ENCODE measurements at regions not wholly inside any gene's neighbourhood (a gene's known extent, or its start where the extent isn't known, plus 50 kb on each side); places are given as distances from the start of the nearest gene placed in this dataset.

DNA sequence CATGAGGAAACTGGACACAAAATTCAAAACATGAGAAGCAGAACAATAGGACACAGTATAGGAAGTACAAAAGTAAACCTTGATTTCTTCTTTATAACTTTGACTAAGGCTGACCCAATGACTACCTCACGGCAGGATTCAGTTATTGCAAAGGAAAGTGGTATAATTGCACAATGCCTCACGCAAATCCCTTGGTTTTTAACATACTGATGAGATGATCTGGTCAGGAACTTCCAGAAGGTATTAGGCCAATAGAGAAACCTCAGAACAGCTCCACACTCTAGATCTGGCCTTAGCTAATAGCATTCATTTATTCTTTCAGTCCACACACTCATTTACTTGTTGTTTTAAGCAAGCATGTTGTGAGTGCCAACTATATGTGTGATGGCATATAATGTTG lies 1526.9 kb upstream of the ACVR2A start:
- no peak for DNase-seq (ENCODE audit: low read depth, low spot score)

DNA sequence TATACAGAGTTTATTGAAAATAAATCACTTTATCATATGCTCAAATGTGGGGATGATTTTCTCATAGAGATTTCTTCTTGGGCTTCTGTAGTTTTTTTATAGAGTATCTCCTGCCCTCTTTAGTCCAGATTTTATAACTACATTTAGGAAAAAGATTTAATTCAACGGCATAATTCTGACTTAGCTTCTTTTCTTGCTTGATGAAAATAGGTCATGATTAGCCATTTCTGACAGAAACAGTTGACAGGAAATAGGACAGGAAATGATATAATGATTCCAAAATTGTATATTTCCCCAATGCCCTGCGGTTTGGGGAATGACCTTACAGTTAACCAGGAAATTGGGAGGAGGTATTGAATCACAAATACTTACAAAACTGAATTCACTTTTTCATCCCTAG lies 1531.9 kb upstream of the ACVR2A start:
- no peak for DNase-seq (ENCODE audit: low read depth, low spot score)

GRCh38 chr2:146305164-146305563 lies 1539.7 kb upstream of the ACVR2A start:
- no peak for DNase-seq (ENCODE audit: low read depth, low spot score)

DNA sequence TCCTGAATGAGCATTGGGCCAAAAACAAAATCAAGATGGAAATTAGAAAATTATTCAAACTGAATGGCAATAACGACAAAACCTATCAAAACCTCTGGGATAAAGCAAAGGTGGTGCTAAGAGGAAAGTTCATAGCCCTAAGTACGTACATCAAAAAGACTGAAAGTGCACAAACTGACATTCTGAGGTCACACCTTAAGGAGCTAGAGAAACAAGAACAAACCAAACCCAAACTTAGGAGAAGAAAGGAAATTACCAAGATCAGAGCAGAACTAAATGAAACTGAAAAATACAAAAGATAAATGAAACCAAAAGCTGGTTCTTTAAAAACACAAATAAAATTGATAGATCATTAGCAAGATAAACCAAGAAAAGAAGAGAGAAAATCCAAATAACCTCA lies 1543.5 kb upstream of the ACVR2A start:
- no peak for DNase-seq (ENCODE audit: low read depth, low spot score)

- DNase-seq (ENCODE audit: low read depth, low spot score) = no peak
These were observed 1549.7 kb upstream of the ACVR2A start for GRCh38 chr2:146295080-146295670.

DNA sequence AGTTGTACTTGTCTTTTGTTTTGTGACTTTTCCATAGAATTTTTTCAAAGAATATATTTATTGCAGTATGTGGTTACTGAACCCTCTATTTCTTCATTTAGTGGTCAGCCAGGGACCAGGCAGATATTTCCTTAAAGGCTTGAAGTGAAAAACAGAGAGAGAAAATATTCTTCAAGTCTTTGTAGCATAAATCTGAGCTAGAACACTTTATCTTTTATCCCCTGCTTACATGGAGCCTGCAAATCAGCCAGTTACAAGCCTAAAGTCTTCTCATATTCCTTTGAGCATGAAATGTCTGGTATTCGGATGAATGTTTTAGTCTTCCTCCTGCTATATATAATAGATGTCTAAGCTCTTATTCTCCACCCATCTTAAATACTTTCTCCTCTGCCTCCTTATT lies 1557.5 kb upstream of the ACVR2A start:
- DNase-seq (ENCODE audit: low read depth, low spot score) = no peak

DNA sequence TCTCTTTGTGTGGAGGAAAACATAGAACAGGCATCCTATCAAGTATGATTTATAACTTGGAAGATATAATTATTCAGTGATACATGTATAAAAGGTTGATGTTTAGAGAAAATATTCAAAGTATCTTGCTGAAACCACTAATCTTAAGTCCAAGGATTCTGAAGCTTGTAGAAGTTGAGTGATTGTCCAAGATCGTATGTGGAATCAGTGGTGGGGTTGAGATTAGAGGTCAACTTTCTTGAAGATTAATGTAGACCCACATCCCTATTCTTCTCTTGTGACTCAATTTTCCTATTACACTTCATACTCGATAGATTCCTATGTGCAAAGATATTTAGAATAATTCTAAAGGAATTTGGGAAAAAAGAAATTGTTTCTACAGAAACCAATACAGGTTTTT lies 1565.9 kb upstream of the ACVR2A start:
- no peak for DNase-seq (ENCODE audit: low read depth, low spot score)

GRCh38 chr2:146271131-146271831 lies 1573.5 kb upstream of the ACVR2A start:
- no peak for DNase-seq (ENCODE audit: low read depth, low spot score)

- DNase-seq (ENCODE audit: low read depth, low spot score) = no peak
These were observed 1574.2 kb upstream of the ACVR2A start for GRCh38 chr2:146270618-146271017.

DNA sequence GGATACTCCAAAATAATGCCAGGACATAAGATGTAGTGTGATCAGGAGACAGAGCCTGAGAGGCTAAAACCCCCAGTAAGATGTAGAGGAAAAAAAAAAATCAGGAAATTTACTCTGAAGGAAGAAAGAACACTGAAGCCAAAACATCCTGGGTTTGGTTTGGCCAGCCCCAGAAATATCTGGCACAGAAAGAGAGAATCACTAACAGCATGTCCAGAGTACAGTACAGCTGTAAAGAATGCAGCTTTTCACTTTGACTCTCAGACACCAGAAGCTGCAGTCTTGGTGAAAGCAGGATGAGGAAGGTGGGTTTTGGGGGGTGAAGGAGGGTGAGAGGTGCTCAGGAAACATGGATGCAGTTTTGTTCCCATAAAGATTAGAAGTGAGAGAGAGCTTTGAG lies 1577.7 kb upstream of the ACVR2A start:
- no peak for DNase-seq (ENCODE audit: low read depth, low spot score)

DNA sequence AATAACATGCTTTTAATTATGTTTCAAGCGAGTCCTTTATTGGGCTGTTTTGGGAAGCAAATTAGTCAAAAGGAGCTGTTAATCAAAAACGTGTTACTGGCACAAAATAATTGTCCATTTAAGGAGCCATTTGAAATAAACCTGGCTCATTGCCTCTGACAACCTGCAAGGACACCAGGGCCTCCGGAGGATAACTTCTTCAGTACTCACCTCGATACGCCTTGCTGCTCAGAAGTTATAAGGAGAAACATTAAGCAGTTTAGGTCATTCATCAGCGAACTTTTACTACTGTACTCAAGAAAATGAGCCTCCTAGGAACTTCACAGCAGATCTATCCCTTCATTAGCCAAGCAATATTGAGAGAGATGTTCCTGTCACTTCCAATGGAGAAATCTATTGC lies 1579.2 kb upstream of the ACVR2A start:
- DNase-seq (ENCODE audit: low read depth, low spot score) = no peak

GRCh38 chr2:146262606-146263005 lies 1582.2 kb upstream of the ACVR2A start:
- DNase-seq (ENCODE audit: low read depth, low spot score) = no peak

DNA sequence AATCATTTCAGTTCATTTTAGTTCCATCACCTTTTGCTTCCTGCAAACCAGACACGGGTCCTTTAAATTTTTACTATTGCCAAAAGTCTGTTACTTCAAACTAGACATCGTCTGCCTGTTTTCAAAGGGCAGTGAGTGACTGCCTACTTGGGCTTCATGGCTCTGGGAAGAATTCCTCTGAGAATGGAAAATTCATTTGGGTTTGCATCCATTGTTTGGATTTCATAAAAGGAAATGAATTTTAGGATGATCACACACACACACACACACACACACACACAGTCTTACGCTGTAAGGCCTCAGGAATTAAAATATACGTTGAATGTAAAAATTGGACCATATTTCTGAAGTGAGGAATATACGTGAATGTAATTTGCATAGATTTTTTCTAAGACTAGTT lies 1584.3 kb upstream of the ACVR2A start:
- DNase-seq (ENCODE audit: low read depth, low spot score) = no peak

GRCh38 chr2:146259816-146260215 lies 1585.0 kb upstream of the ACVR2A start:
- DNase-seq (ENCODE audit: low read depth, low spot score) = no peak

GRCh38 chr2:146258071-146258470 lies 1586.8 kb upstream of the ACVR2A start:
- DNase-seq (ENCODE audit: low read depth, low spot score) = no peak

- DNase-seq (ENCODE audit: low read depth, low spot score) = no peak
These were observed 1592.7 kb upstream of the ACVR2A start for GRCh38 chr2:146252119-146252518.

DNA sequence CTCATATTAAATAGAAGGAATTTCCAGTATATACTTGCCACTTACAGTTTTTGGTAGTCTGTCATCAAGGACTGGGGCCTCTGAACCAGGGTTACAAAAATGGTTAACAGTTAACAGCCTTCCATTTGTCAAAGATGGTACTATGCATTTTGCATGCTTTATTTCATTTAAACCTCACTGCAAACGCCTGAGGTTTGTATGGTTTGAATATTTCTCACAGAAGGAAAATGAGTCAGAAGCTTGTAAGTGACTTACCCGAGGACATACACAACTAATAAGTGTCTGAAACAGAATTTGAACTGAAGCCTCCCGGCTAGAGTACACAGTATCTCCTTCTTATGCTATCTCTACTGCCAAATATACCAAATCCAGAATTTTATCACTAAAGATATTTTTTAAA lies 1593.5 kb upstream of the ACVR2A start:
- DNase-seq (ENCODE audit: low read depth, low spot score) = no peak

GRCh38 chr2:146246736-146247523 lies 1597.9 kb upstream of the ACVR2A start:
- DNase-seq (ENCODE audit: low read depth, low spot score) = no peak

- DNase-seq (ENCODE audit: low read depth, low spot score) = no peak
These were observed 1598.7 kb upstream of the ACVR2A start for GRCh38 chr2:146246002-146246735.

DNA sequence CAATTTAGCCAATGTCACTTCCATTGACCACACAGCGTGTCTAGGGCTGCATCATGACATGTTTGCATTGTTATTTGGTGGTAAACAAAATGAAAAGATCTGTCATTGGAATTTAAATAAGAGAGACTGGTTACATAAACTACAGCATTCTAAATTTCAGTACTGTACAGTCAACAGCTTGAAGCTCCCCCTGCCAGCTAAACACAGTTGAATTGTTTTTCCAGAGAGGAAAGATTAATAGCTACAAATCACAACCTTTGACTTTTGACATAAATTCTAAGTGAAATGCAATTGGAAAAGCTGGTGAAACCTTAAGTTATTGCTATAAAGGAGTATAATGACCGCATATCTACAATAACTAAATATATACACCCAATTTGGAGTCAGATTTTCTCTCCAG lies 1600.0 kb upstream of the ACVR2A start:
- DNase-seq (ENCODE audit: low read depth, low spot score) = no peak

DNA sequence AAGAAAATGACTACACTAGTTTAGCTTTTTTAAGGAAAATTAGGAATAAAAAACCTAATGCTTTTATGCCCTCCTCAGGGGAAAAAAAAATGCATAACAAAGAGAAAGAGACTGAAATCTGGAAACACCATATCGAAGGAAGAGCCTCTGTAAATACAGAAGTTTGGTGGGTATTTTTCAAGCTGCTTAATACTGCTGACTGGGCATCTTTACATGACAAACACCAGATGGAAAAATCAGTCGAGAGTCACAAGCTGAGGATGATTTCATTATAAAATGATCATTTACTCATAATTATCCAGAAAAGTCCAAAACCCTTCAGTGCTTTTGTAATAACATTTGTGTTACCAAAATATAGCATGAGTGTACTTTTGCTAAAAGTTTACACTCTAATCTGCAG lies 1600.7 kb upstream of the ACVR2A start:
- DNase-seq (ENCODE audit: low read depth, low spot score) = no peak

DNA sequence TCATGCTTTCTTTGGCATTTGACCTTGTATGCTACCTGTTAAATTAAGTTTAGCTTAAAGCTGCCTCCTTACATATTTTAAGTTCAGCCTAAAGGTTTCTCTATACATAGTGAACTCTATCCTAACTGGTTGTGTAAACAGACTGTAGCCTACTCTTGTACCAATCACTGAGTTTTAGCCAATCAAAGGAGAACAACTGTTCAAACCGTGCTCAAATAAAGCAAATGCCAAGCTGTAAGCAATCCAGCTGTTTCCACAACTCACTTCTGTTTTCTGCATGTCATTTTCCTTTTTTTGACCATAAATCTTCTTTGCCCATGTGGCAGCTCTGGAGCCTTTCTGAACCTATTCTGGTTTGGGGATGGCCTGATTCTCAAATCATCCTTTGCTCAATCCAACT lies 1603.8 kb upstream of the ACVR2A start:
- DNase-seq (ENCODE audit: low read depth, low spot score) = no peak

Measured in activated CD4-positive, CD25-positive, alpha-beta regulatory T cell treated with anti-CD3 and anti-CD28 coated beads, Interleukin-2, amount 50 U/mL, for 16 hours (primary cell).